GM12872 (cell line): ENCODE measurements at regions not wholly inside any gene's neighbourhood (a gene's known extent, or its start where the extent isn't known, plus 50 kb on each side); places are given as distances from the start of the nearest gene placed in this dataset.

Experiments
- CTCF ChIP-seq: IDR thresholded peaks from 3 replicates; pipeline ENCODE4 v1.5.1; 2011; ENCODE audit warnings: low read depth, mild to moderate bottlenecking, low read length, moderate library complexity; ENCODE audit not compliant: insufficient read depth

DNA sequence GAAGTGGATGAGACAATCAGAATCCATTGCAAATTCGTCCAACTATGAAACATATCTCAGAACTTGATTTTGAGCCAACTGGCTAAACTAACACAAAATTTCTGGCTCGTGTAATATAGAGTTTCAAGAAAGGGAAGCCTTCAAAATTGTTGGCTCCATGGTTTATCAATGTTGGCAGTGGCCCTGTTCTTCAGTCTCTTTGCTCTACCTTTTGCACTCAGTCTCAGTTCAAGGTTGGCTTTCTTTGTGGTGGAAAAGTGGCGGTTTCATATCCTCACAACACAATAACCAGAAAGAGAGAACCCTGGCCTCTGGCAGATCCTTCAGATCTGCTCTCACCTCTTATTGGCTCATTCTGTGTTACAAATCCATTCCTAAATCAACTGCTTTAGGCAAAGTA, 473.8 kb upstream of the API5 start:
- TF ChIP-seq CTCF = no peak

GRCh38 chr11:42840176-42840829, 471.5 kb upstream of the API5 start:
- no peak for TF ChIP-seq CTCF

DNA sequence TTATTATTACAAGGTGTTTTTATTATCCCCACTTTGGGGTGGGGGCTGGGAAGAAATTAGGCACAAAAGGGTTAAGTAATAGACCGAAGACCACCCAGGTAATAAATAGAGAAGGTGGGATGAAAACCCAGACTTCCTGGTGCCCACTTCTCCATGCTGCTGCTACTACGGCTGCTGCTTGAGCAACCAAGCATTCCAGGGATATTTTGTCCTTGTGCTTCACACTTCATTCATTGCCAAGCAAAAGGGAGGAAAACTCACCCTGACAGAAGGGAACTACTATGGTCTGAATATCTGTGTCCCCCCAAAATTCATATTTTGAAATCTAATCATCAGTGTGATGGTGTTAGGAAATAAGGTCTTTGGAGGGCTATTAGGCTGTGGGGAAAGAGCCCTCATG, 470.9 kb upstream of the API5 start:
- TF ChIP-seq CTCF = no peak

GRCh38 chr11:42841556-42841955, 470.2 kb upstream of the API5 start:
- TF ChIP-seq CTCF = no peak

- TF ChIP-seq CTCF = no peak
Observed at GRCh38 chr11:42849362-42849761, 462.4 kb upstream of the API5 start.

DNA sequence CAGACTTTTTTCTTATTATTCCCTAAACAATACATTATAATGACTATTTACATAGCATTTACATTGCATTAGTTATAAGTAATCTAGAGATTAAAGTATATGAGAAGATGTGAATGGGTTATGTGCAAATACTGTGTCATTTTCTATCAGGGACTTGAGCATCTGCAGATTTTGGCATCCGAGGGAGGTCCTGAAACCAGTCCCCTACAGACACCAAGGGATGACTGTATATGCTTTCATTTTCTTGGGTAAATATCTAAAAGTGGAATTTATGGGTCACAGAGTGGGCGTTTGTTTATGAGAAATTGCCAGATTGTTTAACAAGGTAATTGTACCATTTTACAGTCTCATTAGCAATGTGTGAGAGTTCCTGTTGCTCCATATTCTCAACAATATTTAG, 454.5 kb upstream of the API5 start:
- no peak for TF ChIP-seq CTCF

DNA sequence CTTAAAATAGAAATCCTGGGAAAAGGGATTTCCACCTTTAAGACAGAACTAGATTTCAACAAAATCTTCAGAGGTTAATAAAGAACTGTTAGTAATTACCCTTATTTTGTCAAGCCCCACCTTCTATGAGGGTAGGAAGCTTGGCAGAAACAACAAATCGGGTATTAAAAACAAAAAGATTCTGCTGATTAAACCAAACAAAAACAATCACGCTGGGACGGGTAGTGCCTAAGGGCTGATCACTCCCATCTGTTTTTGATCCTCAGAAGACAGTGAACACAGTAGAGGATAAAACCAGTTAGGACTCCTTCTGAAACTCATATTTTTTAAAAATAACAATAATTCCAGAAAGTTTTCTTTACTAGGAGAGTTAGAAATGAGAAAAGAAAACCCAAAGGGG, 441.3 kb upstream of the API5 start:
- TF ChIP-seq CTCF = no peak
